Loucy (cell line): ENCODE measurements at regions not wholly inside any gene's neighbourhood (a gene's known extent, or its start where the extent isn't known, plus 50 kb on each side); places are given as distances from the start of the nearest gene placed in this dataset.

ENCODE experiments used
- H2AFZ ChIP-seq: fragments of 200-600 bp; sonication (generic); 2 replicates; pipeline ENCODE4 v1.6.0; 2016; ENCODE audit warnings: antibody characterized with exemption, mild to moderate bottlenecking, low read length, moderate library complexity
- H3F3A ChIP-seq: fragments of 200-600 bp; 2 replicates; pipeline ENCODE4 v1.6.0; 2016; ENCODE audit warnings: antibody characterized with exemption, low read depth, mild to moderate bottlenecking
- H3K27me3 ChIP-seq: fragments of 200-600 bp; sonication (generic); 2 replicates; pipeline ENCODE4 v1.6.1; 2014; ENCODE audit warnings: low read length, mild to moderate bottlenecking; ENCODE audit not compliant: insufficient read depth, poor library complexity, severe bottlenecking
- H3K36me3 ChIP-seq: fragments of 200-600 bp; sonication (generic); 2 replicates; pipeline ENCODE4 v1.6.1; 2016; ENCODE audit warnings: low read length; ENCODE audit not compliant: insufficient read depth
- H3K4me1 ChIP-seq: fragments of 200-600 bp; sonication (generic); 2 replicates; pipeline ENCODE4 v1.5.1; 2014; ENCODE audit warnings: low read length, mild to moderate bottlenecking; ENCODE audit not compliant: insufficient read depth, poor library complexity, severe bottlenecking
- H3K4me2 ChIP-seq: fragments of 200-600 bp; sonication (generic); 2 replicates; pipeline ENCODE4 v1.6.0; 2014; ENCODE audit warnings: antibody characterized with exemption, low read length, low read depth, mild to moderate bottlenecking; ENCODE audit not compliant: poor library complexity, severe bottlenecking
- H3K4me3 ChIP-seq: fragments of 200-600 bp; sonication (generic); 2 replicates; pipeline ENCODE4 v1.5.1; 2014; ENCODE audit warnings: low read length, mild to moderate bottlenecking, mixed read lengths; ENCODE audit not compliant: poor library complexity, severe bottlenecking
- H3K79me2 ChIP-seq: fragments of 200-600 bp; sonication (generic); 2 replicates; pipeline ENCODE4 v1.6.1; 2014; ENCODE audit warnings: low read length; ENCODE audit not compliant: insufficient read depth
- H3K9ac ChIP-seq: fragments of 200-600 bp; sonication (generic); 2 replicates; pipeline ENCODE4 v1.6.0; 2014; ENCODE audit warnings: mild to moderate bottlenecking, low read depth, low read length, moderate library complexity; ENCODE audit not compliant: poor library complexity, severe bottlenecking
- H3K9me2 ChIP-seq: fragments of 200-600 bp; sonication (generic); replicated peaks from 2 replicates; pipeline ENCODE4 v1.6.1; 2016; ENCODE audit warnings: low read depth, low read length, mixed read lengths
- H3K9me3 ChIP-seq: fragments of 200-600 bp; sonication (generic); 2 replicates; pipeline ENCODE4 v1.6.1; 2014; ENCODE audit warnings: mild to moderate bottlenecking, antibody characterized with exemption, low read length, low read depth; ENCODE audit not compliant: insufficient read depth
- H4K20me1 ChIP-seq: fragments of 200-600 bp; sonication (generic); 2 replicates; pipeline ENCODE4 v1.6.0; 2014; ENCODE audit warnings: antibody characterized with exemption, low read length, mild to moderate bottlenecking; ENCODE audit not compliant: insufficient read depth, poor library complexity, severe bottlenecking
- EZH2phosphoT487 ChIP-seq: fragments of 200-600 bp; IDR thresholded peaks from 2 replicates; pipeline ENCODE4 v1.6.1; 2018; ENCODE audit warnings: antibody characterized with exemption, mild to moderate bottlenecking, moderate library complexity, borderline replicate concordance
- TF ChIP-seq, protein P1 (sequence below): fragments of 200-600 bp; sonication (generic); conservative IDR thresholded peaks from 2 replicates; pipeline ENCODE4 v1.5.1; 2014; ENCODE audit warnings: mild to moderate bottlenecking, antibody characterized with exemption, low read length

DNA sequence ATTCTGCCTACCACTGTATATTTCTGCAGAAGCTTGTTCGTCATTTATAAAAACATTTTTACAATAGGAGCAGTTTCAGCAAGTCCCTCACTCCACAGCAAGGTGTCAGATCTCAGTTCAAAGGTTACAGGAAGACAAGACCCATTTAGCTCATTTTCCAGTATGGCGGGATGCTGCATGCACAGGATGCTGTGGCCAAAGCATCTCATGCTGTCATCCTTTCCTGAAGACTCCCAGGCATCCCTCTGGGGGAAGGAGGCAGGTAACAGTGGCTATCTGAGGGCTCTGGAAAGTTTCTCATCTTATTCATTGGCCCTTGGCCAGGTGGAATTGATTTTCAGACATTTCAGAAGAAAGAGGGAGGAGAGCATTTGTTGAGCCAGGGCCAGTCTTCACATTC is 539.3 kb upstream of the CDH5 start:
- H3K4me3 ChIP-seq: no peak overlapping the region
- H3K9me3 ChIP-seq: no peaks in the 10 kb centered on the region; the same call in 1 of the 2 replicates
- H3K4me2 ChIP-seq: no peak overlapping the region
- H3K4me1 ChIP-seq: no peaks in the 10 kb centered on the region
- no peaks in the 10 kb centered on the region for H4K20me1 ChIP-seq
- H3F3A ChIP-seq: no peaks in the 10 kb centered on the region
- no peaks in the 10 kb centered on the region for H3K9me2 ChIP-seq
- no peak overlapping the region for H2AFZ ChIP-seq
- H3K27me3 ChIP-seq: no peaks in the 10 kb centered on the region
- H3K9ac ChIP-seq: no peak overlapping the region
- H3K36me3 ChIP-seq: no peaks in the 10 kb centered on the region
- no peak for TF ChIP-seq EZH2phosphoT487
- TF ChIP-seq, protein P1, sequence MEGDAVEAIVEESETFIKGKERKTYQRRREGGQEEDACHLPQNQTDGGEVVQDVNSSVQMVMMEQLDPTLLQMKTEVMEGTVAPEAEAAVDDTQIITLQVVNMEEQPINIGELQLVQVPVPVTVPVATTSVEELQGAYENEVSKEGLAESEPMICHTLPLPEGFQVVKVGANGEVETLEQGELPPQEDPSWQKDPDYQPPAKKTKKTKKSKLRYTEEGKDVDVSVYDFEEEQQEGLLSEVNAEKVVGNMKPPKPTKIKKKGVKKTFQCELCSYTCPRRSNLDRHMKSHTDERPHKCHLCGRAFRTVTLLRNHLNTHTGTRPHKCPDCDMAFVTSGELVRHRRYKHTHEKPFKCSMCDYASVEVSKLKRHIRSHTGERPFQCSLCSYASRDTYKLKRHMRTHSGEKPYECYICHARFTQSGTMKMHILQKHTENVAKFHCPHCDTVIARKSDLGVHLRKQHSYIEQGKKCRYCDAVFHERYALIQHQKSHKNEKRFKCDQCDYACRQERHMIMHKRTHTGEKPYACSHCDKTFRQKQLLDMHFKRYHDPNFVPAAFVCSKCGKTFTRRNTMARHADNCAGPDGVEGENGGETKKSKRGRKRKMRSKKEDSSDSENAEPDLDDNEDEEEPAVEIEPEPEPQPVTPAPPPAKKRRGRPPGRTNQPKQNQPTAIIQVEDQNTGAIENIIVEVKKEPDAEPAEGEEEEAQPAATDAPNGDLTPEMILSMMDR: no peak
- no peaks in the 10 kb centered on the region for H3K79me2 ChIP-seq

DNA sequence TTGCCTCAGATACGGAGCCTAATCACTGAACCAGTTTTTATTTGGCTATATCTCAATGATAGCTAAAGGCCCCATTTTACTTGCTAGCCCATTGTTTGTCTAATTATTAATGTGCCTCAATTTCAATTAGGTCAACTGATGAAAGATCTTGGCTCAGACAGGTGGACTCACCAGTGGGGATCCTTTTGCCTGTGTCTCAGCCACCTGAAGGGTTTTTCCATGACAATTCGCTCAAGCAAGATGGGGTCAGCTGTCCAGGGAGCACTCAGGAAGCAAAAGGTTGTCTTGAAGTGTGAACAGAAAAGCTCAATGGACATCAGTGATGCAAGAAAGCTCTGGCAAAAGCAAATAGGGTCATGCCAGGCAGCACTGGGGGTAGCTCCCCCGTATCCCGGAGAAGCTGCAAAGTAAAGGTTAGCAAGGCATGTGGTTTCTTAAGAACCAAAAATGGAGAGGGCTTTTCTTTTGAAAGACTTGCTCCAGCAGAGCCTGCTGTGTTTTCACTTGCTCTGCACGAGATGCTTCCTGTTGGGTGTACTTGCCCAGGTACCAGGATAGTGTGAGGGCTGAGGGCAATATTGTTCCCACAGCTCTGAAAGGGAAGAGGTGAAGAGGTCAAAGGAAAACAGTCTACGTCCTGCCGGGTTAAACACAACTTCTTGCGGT is 541.2 kb upstream of the CDH5 start:
- no peak overlapping the region for H3K9ac ChIP-seq
- H3K4me1 ChIP-seq: no peaks in the 10 kb centered on the region
- TF ChIP-seq EZH2phosphoT487: no peak
- TF ChIP-seq, protein P1: no peak
- no peak overlapping the region for H3K4me2 ChIP-seq
- H2AFZ ChIP-seq: no peak overlapping the region
- no peaks in the 10 kb centered on the region for H3K27me3 ChIP-seq
- H3K36me3 ChIP-seq: no peaks in the 10 kb centered on the region
- no peaks in the 10 kb centered on the region for H4K20me1 ChIP-seq
- no peaks in the 10 kb centered on the region for H3K9me2 ChIP-seq
- no peak overlapping the region for H3K4me3 ChIP-seq
- H3K79me2 ChIP-seq: no peaks in the 10 kb centered on the region
- no peaks in the 10 kb centered on the region for H3F3A ChIP-seq
- H3K9me3 ChIP-seq: no peaks in the 10 kb centered on the region; the same call in 1 of the 2 replicates

DNA sequence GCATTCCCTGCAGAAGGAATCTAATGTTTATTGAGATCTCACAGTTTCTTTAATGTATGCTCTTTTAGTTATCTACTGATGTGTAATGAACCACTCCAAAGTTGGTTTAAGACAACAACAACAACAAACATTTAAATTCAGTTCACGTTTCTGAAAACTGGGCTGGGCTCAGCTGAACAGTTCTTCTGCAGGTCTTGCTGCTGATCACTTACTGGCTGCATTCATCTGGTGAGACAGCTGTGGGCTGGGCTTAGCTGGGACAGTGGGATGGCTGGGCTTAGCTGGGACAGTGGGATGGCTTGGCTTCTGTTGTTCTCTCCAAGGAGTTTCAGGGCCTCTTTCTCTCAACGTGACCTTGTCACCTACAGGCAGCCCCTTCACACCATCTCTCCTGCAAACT is 544.3 kb upstream of the CDH5 start:
- Histone ChIP-seq H3K27me3 (no peaks in the 10 kb centered on the region), H3K36me3 (no peaks in the 10 kb centered on the region), H2AFZ (no peak overlapping the region), H3K9ac (no peak overlapping the region), H3K4me1 (no peaks in the 10 kb centered on the region), H3K4me2 (no peak overlapping the region), H3K9me2 (no peaks in the 10 kb centered on the region), H3K9me3 (no peaks in the 10 kb centered on the region), H3K4me3 (no peak overlapping the region), H4K20me1 (no peaks in the 10 kb centered on the region), H3F3A (no peaks in the 10 kb centered on the region), H3K79me2 (no peaks in the 10 kb centered on the region)
- no peak for TF ChIP-seq EZH2phosphoT487
- TF ChIP-seq, protein P1: no peak
